HG03565 (cell line): ENCODE measurements at regions not wholly inside any gene's neighbourhood (a gene's known extent, or its start where the extent isn't known, plus 50 kb on each side); places are given as distances from the start of the nearest gene placed in this dataset.
"Not testable (repeated sequence)": the region's sequence is repeated elsewhere in the genome, so short reads cannot be mapped to it uniquely, and the experiment has no call there.

Experiments
- ATAC-seq: cut with Tn5 transposase; IDR thresholded peaks from one replicate; pipeline ENCODE4 v1.9.1; 2021; ENCODE audit warnings: mild to moderate bottlenecking, moderate library complexity; ENCODE audit not compliant: unreplicated experiment

DNA sequence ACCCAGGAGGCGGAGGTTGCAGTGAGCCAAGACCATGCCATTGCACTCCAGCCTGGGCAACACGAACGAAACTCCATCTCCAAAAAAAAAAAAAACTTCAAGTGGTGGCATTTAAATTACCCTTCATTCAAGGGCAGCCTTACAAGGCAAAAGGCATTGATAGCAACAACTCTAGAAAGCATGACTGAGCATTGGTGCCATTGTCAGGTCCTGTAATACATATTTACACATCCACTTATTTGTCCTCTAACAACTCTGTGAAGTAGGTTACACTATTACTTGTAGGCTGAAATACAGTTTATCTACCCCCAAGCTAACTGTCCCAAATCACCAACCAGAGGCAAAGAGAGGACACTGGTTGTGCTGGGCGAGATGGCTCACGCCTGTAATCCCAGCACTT lies 52.7 kb upstream of the LARP1 start:
- no peak for ATAC-seq

DNA sequence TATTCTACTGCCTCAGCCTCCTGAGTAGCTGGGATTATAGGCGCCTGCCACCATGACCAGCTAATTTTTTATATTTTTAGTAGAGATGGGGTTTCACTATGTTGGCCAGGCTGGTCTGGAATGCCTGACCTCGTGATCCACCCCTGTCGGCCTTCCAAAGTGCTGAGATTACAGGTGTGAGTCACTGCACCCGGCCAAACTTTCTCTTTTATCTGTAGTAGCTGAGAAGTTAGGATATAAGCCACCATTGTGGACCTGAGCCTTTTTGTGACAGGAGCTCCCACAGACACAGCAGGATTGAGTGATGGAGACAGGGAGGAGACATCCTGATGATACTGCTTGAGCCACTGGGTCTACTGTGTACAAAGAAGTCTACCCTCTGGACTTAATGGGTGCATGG lies 53.5 kb upstream of the LARP1 start:
- ATAC-seq, result not testable (repeated sequence)

DNA sequence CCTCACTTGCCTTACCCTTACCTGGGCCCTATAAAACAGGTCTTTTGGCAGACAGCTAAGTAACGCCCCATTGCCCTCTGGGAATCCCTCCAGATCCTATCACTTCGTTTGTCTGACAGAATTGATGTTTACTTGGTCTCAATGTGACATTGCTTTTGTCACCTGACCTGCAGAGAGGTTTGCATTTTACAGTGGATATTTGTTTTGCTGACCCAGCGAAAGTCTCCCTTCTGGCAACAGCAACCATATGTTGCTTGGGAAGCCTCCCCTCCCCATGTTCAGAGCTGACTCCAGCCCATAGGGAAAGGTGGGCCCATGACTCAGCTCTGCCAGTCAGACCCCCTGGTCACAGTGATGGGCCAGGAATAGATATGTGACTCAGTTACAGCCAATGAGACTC lies 54.0 kb upstream of the LARP1 start:
- ATAC-seq, result no peak

DNA sequence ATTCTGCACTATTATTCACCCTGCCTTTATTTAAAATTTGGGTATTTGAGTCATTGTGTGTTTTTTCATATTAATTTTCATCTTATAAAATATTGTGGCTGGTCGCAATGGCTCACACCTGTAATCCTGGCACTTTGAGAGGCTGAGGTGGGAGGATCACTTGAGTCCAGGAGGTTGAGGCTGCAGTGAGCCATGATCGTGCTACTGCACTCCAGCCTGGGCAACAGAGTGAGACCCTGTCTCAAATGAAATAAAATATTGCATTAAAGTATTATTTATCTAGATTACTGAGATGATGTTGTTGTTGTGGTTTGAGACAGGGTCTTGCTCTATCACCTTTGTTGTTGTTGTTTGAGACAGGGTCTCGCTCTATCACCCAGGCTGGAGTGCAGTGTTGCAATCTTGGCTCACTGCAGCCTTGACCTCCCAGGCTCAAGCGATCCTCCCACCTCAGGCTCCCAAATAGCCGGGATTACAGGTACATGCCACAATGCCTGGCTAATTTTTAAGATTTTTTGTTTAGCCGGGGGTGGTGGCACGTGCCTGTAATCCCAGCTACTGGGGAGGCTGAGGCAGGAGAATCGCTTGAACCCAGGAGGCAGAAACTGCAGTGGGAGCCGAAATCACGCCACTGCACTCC lies 54.8 kb upstream of the LARP1 start:
- not testable (repeated sequence) for ATAC-seq

DNA sequence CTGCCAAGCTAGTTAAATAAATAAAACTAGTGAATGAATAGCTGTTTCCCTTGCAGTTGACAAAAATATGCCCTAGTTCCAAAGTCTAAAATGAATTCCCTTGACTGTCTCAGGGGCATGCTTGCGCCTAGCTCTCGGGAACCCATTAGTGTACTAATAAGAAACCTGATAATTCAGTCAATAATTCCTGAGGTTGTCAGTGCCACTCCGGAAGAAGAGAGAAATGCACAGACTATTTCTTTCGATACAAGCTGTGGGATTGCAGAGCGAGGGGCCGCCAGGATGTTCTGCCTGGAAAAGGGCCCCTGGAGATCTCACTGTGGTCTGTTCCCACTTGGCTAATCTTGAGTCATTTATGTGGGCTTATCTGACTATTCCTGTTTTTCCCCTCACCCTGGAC lies 56.4 kb upstream of the LARP1 start:
- ATAC-seq, result no peak

DNA sequence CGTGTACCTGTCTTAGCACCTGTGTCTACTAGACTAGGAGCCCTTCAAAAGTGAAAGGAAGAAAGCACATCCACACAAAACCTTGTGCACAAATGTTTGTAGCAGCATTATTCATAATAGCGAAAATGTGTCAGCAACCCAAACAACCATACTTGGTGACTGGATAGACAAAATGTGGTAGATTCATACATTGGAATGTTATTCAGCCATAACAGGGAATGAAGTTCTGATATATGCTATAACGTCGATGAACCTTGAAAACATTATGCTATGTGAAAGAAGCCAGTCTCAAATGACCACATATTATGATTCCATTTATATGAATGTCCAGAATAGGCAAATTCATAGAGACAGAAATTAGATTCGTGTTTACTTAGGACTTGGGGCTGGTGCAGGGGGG lies 57.8 kb upstream of the LARP1 start:
- no peak for ATAC-seq

DNA sequence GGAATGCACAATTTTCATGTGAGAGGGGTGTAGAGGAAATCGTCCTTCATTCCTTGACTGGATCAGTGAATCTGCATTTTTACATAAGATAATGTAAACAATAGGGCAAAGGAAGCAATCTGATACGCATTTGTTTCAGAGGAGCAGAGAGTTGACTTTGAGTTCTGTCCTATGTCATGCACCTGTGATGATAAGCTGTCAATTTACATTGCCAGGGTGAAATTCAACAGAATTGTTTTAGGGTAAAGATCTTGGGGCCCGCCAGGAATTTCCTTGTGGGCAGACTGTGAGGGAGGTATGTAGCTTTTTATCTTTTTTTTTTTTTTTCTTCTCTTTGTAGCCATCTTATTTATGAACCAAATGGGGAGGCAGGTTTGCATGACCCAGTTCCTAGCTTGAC lies 58.3 kb upstream of the LARP1 start:
- no peak for ATAC-seq

DNA sequence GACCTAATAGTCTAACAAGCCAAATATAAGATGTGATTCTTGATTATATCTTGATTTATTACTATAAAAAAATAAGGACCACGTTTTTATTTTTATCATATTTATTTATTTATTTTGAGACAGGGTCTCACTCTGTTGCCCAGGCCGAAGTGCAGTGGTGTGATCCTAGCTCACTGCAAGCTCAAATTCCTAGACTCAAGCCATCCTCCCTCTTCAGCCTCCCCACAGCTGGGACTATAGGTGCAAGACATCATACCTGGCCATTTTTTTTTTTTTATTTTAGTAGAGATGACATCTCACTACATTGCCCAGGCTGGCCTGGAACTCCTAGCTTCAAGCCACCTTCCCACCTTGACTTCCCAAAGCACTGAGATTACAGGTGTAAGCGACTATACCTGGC lies 61.0 kb upstream of the LARP1 start:
- ATAC-seq, result no peak

DNA sequence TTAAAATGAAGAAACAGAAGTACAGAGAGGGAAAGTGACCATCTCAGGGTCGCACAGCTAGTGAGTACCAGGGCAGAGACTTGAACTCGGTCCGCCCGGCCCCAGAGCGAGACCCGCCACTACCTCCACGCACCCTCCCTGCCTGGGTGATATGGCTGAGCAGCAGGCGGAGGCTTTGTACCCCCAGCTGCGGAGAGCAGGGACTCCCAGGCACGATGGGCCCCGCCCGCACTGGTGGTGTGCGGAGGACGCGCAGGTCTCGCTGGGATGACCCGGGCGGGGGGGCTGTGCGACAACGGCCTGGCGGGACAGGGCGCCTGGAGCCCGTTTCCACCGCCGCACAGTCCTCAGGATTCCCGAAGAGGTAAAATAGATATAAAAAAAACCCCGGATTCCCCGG lies 64.7 kb upstream of the LARP1 start:
- ATAC-seq, result no peak

DNA sequence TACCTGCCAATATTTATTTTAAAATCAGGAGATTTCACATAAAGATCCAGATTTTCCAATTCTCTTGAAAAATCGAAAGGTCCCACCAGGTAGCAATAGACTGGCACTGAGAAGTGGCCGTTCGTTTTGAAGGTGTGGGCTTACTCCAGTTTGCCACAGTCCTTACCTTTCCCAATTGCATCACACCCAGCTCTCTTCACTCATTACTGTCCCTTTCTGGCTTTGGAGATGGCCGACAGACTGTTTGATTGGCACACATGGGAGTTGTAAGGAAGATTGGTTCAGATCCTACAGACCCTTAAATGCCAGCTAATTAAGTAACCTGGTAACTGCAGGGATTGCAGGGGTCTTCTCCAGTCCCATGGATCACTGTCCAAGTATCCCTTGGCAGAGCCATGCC lies 68.7 kb upstream of the LARP1 start:
- ATAC-seq, result no peak

DNA sequence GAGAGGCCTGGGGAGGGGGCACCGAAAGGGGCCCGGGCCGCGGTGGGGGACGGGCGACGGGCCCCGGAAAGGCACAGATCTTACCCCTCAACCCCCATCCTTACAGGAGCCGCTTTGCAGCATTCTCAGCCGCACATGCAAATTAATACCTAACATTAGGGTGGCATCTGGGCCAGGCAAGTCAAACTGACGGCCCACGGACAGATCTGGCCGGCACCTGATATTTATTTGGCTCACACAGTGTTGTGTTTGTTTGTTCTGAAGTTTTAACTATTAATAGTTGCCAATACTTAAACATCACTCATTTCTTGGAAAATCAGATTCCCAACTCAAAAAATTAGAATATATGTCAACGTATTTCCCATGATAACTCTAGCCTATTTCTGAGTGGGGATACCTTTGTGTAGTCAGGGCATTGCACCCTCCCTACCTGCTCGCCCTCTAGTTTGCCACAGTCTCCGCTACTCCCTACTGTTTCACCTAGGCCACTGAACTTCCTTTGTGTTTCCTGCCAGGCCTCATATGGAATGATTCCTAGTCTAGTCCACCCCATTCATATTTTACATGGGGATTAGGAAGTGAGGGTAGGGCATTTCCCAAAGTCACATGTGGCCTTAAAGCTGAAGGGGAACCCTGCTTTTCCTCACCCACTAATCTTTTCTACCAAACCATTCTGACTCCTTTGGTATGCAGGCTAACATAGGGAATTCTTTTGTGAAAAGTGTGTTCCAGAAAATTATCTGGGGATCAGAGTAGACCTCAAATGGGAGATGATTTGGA lies 71.9 kb upstream of the LARP1 start:
- peak; percentile 46 for ATAC-seq

DNA sequence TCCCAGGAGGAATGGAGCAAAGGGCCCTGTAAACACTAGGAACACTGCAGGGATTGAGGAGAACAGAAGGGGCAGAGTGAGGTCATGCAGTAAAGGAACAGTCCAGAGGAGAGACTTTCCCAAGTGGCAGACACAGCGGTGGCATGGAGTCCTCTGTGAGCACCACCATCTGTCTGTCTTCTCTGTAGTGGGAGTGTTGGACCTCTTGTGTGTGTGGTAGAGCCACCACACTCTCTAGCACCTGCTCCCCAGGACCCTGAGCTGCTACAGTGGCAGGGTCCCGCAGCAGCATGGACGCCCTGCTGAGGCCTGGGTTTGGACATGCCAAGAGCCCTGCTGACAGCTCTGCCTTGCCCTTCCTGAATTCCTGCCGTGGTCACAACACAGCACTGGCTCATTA lies 75.7 kb upstream of the LARP1 start:
- ATAC-seq, result no peak

DNA sequence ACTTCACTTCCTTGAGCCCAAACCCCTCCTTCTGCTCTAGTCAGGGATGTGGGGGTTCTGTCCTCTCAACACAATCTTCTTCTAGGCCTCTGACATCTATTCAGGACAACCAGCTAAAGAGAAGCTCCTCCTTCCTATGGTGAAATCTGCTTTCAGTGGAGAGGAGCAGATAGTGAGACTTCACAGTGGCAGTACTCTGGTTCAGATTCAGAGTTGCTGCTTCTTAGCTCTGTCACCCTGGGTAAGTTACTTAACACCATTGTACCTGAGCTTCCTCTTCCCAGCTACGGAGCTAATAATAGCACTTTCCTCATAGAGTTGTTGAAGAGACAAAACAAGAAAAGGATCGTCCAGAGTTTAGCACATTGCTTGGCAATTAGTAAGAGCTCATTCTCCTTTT lies 77.3 kb upstream of the LARP1 start:
- ATAC-seq, result no peak

DNA sequence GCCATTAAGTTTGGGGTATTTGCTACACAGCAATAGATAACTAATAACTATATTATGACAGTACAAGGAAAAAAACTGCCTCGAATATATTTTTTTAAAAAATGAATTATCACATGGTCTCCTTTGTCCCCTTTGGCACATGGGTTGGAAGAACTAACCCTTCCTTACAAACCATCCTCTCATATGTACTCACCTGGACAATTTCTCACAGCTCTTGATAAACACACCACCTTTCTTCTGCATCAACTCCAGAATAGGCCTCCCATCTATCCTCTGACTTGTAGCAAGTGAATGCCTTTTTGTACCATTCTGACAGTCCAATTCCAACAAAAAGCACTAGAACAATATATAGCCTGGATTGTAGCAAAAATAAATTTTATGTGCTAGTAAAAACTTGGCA lies 78.7 kb upstream of the LARP1 start:
- ATAC-seq, result no peak

DNA sequence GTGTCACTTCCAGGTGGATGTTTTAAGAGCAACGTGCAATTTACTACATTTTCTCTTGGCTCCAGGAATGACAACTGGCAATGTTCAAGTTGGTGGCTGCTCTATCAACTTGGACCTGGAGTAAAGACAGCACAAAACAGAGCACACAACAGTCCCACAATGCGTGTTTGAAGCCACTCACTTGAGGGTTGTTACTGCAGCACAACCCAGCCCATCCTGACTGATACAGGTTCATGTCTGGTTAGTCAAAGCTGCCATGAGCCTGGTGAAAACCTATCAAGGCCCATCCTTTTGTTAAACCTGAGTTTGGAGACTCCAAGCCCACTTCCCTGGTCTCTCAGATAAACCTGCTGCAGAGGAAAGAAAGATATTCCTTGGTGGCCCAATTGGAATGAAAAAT lies 81.1 kb upstream of the LARP1 start:
- no peak for ATAC-seq

DNA sequence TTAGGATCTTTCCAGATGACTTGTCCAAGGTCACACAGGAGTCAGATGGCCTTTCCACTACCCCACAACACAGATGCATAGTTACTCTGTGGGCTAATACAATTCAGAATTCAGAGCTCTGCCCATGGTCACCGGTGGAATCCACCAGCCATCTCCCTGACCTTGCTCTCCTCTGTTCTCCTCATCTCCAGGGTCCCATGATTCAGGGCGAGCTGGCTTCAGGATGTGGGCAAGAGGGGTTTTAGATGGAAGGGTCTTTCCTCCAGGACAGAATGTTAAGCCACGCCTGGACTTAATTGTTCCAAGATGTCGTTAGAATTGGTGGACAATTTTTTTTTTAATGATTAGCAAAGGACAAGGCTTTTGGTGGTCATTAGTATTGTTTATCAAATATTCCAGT lies 81.7 kb upstream of the LARP1 start:
- no peak for ATAC-seq

DNA sequence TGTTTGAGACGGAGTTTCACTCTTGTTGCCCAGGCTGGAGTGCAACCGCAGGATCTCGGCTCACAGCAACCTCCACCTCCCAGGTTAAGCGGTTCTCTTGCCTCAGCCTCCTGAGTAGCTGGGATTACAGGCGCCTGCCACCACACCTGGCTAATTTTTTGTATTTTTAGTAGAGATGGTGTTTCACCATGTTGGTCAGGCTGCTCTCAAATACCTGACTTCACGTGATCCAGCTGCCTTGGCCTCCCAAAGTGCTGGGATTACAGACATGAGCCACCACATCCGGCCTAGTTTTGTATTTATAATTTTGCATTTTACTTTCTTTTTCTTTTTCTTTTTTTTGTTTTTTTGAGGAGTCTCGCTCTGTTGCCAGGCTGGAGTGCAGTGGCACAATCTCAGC lies 85.3 kb upstream of the LARP1 start:
- not testable (repeated sequence) for ATAC-seq

DNA sequence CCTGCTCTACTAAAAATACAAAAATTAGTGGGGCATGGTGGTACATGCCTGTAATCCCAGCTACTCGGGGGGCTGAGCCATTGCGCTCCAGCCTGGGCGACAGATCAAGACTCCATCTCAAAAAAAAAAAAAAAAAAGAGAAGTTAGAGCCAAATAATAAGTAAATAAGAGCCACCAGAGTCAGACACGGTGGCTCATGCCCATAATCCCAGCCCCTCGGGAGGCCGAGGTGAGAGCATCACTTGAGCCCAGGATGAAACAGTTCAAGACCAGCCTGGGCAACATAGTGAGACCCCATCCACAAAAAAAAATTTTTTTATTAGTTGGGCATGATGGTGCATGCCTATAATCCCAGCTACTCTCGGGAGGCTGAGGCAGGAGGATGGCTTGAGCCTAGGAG lies 85.8 kb upstream of the LARP1 start:
- ATAC-seq, result no peak

DNA sequence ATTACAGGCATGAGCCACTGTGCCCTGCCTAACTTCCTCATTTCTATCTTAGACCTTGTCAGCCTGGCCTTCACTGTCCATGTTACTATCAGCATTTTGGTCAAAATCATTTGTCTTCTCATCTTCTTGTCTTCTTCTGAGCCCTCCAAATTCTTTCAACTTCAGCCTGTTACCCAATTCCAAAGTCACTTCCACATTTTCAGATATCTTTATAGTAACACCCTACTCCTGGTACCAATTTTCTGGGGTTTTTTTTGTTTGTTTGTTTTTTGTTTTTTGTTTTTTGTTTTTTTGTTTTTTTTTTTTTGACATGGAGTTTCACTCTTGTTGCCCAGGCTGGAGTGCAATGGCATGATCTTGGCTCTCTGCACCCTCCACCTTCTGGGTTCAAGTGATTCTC lies 90.3 kb upstream of the LARP1 start:
- no peak for ATAC-seq

DNA sequence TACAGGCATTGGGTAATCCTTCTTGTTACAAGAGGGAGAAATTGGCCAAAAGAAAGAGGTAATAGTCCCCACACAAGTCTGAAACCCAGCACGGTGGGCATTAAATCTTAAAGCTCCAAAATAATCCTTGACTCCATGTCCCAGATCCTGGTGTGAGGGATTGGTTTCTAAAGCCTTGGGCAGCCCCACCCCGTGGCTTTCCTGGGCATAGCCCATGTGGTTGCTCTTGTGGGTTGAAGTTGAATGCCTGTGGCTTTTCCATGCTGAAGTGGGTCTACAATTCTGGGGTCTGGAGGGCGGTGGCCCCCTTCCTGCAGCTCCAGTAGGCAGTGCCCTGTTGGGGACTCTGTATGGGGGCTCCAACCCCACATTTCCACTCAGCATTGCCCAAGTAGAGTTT lies 91.8 kb upstream of the LARP1 start:
- no peak for ATAC-seq

DNA sequence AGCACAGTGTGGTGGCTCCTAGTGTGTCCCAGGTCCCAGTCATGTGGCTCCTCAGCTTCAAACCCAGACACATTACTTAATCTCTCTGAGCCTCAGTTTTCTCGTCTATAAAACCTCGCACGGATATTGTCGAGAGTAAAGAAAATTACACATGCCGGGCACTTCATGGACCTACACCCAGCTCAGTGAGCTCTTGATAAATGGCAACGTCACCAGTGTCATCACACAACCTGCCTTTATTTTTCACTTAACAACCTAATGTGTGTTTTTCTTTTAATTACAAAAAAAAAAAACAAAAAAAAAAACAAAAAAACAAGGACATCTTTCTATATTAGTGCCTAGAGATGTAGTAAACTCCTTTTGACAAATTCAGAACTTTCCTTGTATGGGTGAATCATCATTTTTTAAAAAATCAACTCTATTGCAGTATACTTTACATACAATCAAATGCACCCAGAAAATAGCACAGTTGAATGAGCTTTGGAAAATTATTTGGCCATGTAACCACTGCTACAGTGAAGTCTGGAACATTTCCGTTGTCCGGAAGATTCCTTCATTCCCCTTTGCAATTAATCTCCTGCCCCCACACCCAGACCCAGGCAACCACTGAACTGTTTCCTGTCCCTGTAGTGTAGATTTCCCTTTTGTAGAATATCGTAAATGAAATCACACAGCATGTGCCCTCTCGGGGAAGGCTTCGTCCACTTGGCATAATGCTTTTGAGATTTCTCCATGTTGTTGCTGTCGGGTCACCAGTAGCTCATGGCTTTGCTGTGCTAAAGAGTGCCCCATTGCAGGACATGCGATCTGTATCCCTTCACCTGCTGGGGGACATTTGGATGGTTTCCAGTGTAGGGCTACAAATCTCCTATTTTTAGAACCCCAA lies 100.4 kb upstream of the LARP1 start:
- no peak for ATAC-seq
